Fibroblast of lung (primary cell): ENCODE measurements at regions not wholly inside any gene's neighbourhood (a gene's known extent, or its start where the extent isn't known, plus 50 kb on each side); places are given as distances from the start of the nearest gene placed in this dataset.

Source experiments
- DNase-seq, 2 donors: peaks; one replicate each; pipeline versions ENCODE4 v3.0.0 to v3.0.0-alpha.2; 2010; ENCODE audit warnings: low read depth in 2 of 2
- H2AFZ ChIP-seq: 2 replicates; pipeline ENCODE4 v1.5.1; 2012; ENCODE audit warnings: low read length, control low read depth, inconsistent platforms
- H3K27ac ChIP-seq: 2 replicates; pipeline ENCODE4 v1.5.1; 2011; ENCODE audit warnings: low read length, control low read depth; ENCODE audit not compliant: insufficient read depth
- H3K27me3 ChIP-seq: 2 replicates; pipeline ENCODE4 v1.5.1; 2011; ENCODE audit warnings: mild to moderate bottlenecking, low read length; ENCODE audit not compliant: control insufficient read depth, insufficient read depth
- H3K36me3 ChIP-seq: 2 replicates; pipeline ENCODE4 v1.5.1; 2011; ENCODE audit warnings: low read length; ENCODE audit not compliant: control insufficient read depth, insufficient read depth
- H3K4me1 ChIP-seq: 2 replicates; pipeline ENCODE4 v1.5.1; 2011; ENCODE audit warnings: low read length; ENCODE audit not compliant: control insufficient read depth, insufficient read depth; ENCODE audit errors: extremely low read depth
- H3K4me2 ChIP-seq: 2 replicates; pipeline ENCODE4 v1.5.1; 2011; ENCODE audit warnings: low read length, control low read depth; ENCODE audit not compliant: insufficient read depth; ENCODE audit errors: extremely low read depth
- H3K4me3 ChIP-seq, 4 experiments: fragments of 200-600 bp in 1 of 4; sonication (generic) in 1 of 4; replicated peaks in 1 of 4; 2 replicates each; pipeline ENCODE4 v1.5.1; 2011 to 2016; ENCODE audit warnings: low read length in 4 of 4, low read depth in 3 of 4, mild to moderate bottlenecking in 3 of 4, control low read depth in 2 of 4, inconsistent platforms in 1 of 4, mixed read lengths in 1 of 4; ENCODE audit not compliant: insufficient read depth in 1 of 4; ENCODE audit errors: control extremely low read depth in 1 of 4
- H3K79me2 ChIP-seq: 2 replicates; pipeline ENCODE4 v1.5.1; 2012; ENCODE audit warnings: mild to moderate bottlenecking, low read length, inconsistent platforms; ENCODE audit not compliant: control insufficient read depth, insufficient read depth
- H3K9ac ChIP-seq: 2 replicates; pipeline ENCODE4 v1.5.1; 2011; ENCODE audit warnings: mild to moderate bottlenecking, low read length, control low read depth; ENCODE audit not compliant: insufficient read depth
- H3K9me3 ChIP-seq: 2 replicates; pipeline ENCODE4 v1.5.1; 2012; ENCODE audit warnings: low read depth, low read length; ENCODE audit not compliant: control insufficient read depth, insufficient read depth
- H4K20me1 ChIP-seq: 2 replicates; pipeline ENCODE4 v1.5.1; 2011; ENCODE audit warnings: low read length; ENCODE audit not compliant: control insufficient read depth, insufficient read depth; ENCODE audit errors: extremely low read depth
- CTCF ChIP-seq, 2 donors: IDR thresholded peaks in 1 of 2; conservative IDR thresholded peaks in 1 of 2; 1 replicate in 1 of 2; 2 replicates in 1 of 2; pipeline ENCODE4 v1.5.1; 2011 to 2012; ENCODE audit warnings: low read length in 2 of 2, control low read depth in 1 of 2, inconsistent platforms in 1 of 2, low read depth in 1 of 2, mild to moderate bottlenecking in 1 of 2
- EZH2 ChIP-seq: IDR thresholded peaks from 2 replicates; pipeline ENCODE4 v1.5.1; 2012; ENCODE audit warnings: low read length, control low read depth, mild to moderate bottlenecking; ENCODE audit errors: missing control alignments

DNA sequence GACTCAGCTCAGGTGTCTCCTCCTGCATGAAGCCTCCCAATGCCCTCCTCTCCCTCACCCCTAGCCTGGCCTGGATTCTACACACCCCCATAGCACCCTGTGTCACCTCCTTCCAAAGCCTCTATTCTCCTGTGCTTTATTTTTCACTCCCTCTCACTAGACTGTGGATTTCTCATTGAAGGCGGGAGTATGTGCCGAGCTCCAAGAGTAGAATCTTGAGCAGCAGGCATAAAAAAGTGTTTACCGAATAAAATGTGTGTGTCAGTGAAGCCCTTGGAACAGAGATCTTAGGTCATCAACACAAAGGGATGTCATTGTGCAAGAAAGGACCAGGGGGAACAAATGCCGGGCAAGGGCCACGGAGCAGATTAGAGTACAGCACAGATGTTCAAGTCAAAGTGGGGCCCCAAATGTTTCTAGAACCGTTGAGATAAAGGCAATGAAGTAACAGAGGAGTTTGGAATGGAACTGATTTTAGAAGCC, 106.1 kb upstream of the TMEM170B start:
- no peak overlapping the region for H3K4me2 ChIP-seq
- H3K9ac ChIP-seq, result no peak overlapping the region
- H3K4me3 ChIP-seq, result no peak overlapping the region
- no peaks in the 10 kb centered on the region for H3K79me2 ChIP-seq
- H3K4me1 ChIP-seq, result peaks cover 26% of the 10 kb centered on the region
- H3K36me3 ChIP-seq, result no peaks in the 10 kb centered on the region
- H3K27me3 ChIP-seq, result no peaks in the 10 kb centered on the region
- no peak overlapping the region for H3K27ac ChIP-seq
- no peaks in the 10 kb centered on the region for H4K20me1 ChIP-seq
- no peak overlapping the region for H2AFZ ChIP-seq
- H3K9me3 ChIP-seq, result no peaks in the 10 kb centered on the region
- TF ChIP-seq EZH2 (no peak), CTCF (conservative IDR thresholded peaks at IDR 0.05 in 1 of 2, IDR thresholded peaks at IDR 0.05 in 1 of 2; ENCODE audit: low read depth in 1 of 2, low read length in 2 of 2) (no peak)
- no peak for DNase-seq

GRCh38 chr6:11430036-11430435, 107.5 kb upstream of the TMEM170B start:
- no peaks in the 10 kb centered on the region for H3K27me3 ChIP-seq
- H3K4me2 ChIP-seq, result no peak overlapping the region
- no peak overlapping the region for H3K4me3 ChIP-seq
- TF ChIP-seq CTCF (conservative IDR thresholded peaks at IDR 0.05 in 1 of 2, IDR thresholded peaks at IDR 0.05 in 1 of 2; ENCODE audit: low read depth in 1 of 2, low read length in 2 of 2) (no peak), EZH2 (no peak)
- H3K9me3 ChIP-seq, result no peaks in the 10 kb centered on the region
- no peak overlapping the region for H3K9ac ChIP-seq
- H2AFZ ChIP-seq, result no peak overlapping the region
- H3K27ac ChIP-seq, result no peak overlapping the region
- DNase-seq, result peak in 1 of 2 donors; percentile 66
- no peaks in the 10 kb centered on the region for H3K36me3 ChIP-seq
- H3K4me1 ChIP-seq, result peaks cover 26% of the 10 kb centered on the region
- no peaks in the 10 kb centered on the region for H3K79me2 ChIP-seq
- H4K20me1 ChIP-seq, result no peaks in the 10 kb centered on the region

DNA sequence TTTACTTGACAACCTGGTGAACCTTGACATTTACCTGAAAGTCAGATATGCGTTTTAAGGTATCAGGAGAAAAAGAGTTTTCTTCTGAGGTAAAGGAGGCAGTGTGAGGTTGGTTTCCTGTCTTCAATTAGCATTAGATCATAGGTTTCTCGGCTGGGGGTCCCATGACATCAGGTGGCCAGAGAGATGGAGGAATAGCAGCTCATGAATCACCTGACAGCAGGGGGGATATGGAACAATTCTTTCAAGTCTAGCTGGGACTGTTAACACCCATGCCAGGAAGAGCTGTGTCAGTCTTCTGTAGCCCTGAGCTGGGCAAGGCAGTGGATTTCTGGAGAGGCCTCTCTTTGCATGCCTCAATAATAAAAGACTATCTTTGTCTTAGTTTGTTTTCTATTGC, 108.0 kb upstream of the TMEM170B start:
- Histone ChIP-seq H3K27ac (no peak overlapping the region), H3K9ac (no peak overlapping the region)

More for the DNA sequence above, 108.0 kb upstream of the TMEM170B start:
- H3K27me3 ChIP-seq, result no peaks in the 10 kb centered on the region
- H3K4me2 ChIP-seq, result no peak overlapping the region
- TF ChIP-seq CTCF (conservative IDR thresholded peaks at IDR 0.05 in 1 of 2, IDR thresholded peaks at IDR 0.05 in 1 of 2; ENCODE audit: low read depth in 1 of 2, low read length in 2 of 2) (no peak), EZH2 (no peak)
- peak in 1 of 2 donors; percentile 63 for DNase-seq
- no peaks in the 10 kb centered on the region for H3K9me3 ChIP-seq
- H4K20me1 ChIP-seq, result no peaks in the 10 kb centered on the region
- H3K79me2 ChIP-seq, result no peaks in the 10 kb centered on the region
- no peak overlapping the region for H3K4me3 ChIP-seq
- no peaks in the 10 kb centered on the region for H3K36me3 ChIP-seq
- no peak overlapping the region for H2AFZ ChIP-seq
- peaks cover 26% of the 10 kb centered on the region for H3K4me1 ChIP-seq
